MM.1S (cell line): ENCODE measurements at regions not wholly inside any gene's neighbourhood (a gene's known extent, or its start where the extent isn't known, plus 50 kb on each side); places are given as distances from the start of the nearest gene placed in this dataset.

Experiments
- CTCF ChIP-seq: fragments of 300-600 bp; sonication (generic); IDR thresholded peaks from 2 replicates; pipeline ENCODE4 v1.5.1; 2016; ENCODE audit warnings: antibody characterized with exemption, low read length, mixed read lengths
- EZH2 ChIP-seq: fragments of 300-600 bp; sonication (generic); optimal IDR thresholded peaks from 2 replicates; pipeline ENCODE3; 2017; ENCODE audit warnings: low read depth, mild to moderate bottlenecking, antibody characterized with exemption, low read length, mixed read lengths
- EZH2phosphoT487 ChIP-seq: fragments of 300-600 bp; sonication (generic); IDR thresholded peaks from 2 replicates; pipeline ENCODE4 v1.6.1; 2018; ENCODE audit warnings: antibody characterized with exemption, low read length

- TF ChIP-seq EZH2phosphoT487, result no peak
- no peak for TF ChIP-seq CTCF
- TF ChIP-seq EZH2, result no peak
These were observed 242.2 kb upstream of the DCAF8L1 start for GRCh38 chrX:28223469-28223868.
